ENCODE measurements at regions not wholly inside any gene's neighbourhood (a gene's known extent, or its start where the extent isn't known, plus 50 kb on each side); places are given as distances from the start of the nearest gene placed in this dataset.

DNA sequence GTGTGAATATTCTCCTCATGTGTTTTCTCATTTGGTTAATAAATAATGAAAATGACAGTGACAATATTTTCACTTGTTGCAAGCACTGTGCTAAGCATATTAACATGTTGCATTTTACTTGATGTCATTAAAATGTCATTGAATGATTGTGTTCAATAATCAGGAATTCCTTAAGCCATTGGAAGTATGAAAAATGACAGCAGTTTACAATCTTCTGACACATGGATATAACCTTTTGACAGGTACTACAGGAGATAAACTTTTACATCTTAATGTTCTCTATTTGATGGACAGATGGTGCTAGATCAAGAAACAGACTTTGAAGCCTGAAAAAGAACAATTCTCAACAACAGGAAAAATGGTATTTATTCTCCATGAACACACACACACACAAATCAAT lies 1138.3 kb downstream of the ROBO2 start:
- no peaks in the 10 kb centered on the region for H3K79me2 ChIP-seq (ENCODE audit: insufficient read depth, low read length)
- no peaks in the 10 kb centered on the region for H4K20me1 ChIP-seq (ENCODE audit: low read depth, low read length)
- no peak for TF ChIP-seq EZH2phosphoT487 (conservative IDR thresholded peaks at IDR 0.05; ENCODE audit: low read length)
- TF ChIP-seq, protein P1, sequence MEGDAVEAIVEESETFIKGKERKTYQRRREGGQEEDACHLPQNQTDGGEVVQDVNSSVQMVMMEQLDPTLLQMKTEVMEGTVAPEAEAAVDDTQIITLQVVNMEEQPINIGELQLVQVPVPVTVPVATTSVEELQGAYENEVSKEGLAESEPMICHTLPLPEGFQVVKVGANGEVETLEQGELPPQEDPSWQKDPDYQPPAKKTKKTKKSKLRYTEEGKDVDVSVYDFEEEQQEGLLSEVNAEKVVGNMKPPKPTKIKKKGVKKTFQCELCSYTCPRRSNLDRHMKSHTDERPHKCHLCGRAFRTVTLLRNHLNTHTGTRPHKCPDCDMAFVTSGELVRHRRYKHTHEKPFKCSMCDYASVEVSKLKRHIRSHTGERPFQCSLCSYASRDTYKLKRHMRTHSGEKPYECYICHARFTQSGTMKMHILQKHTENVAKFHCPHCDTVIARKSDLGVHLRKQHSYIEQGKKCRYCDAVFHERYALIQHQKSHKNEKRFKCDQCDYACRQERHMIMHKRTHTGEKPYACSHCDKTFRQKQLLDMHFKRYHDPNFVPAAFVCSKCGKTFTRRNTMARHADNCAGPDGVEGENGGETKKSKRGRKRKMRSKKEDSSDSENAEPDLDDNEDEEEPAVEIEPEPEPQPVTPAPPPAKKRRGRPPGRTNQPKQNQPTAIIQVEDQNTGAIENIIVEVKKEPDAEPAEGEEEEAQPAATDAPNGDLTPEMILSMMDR (IDR thresholded peaks at IDR 0.05; ENCODE audit: insufficient read depth, low read length, poor library complexity, severe bottlenecking): no peak
- no peaks in the 10 kb centered on the region for H3K9me3 ChIP-seq (ENCODE audit: insufficient read depth, low read length)
- H3K36me3 ChIP-seq (ENCODE audit: low read length): no peaks in the 10 kb centered on the region
- no peak overlapping the region for H3K4me3 ChIP-seq (ENCODE audit: insufficient read depth, low read length, poor library complexity, severe bottlenecking)
- H3F3A ChIP-seq (ENCODE audit: insufficient read depth): no peaks in the 10 kb centered on the region
- H3K4me2 ChIP-seq (ENCODE audit: low read depth, low read length, poor library complexity, severe bottlenecking): no peak overlapping the region
- H3K27me3 ChIP-seq (ENCODE audit: low read length): no peaks in the 10 kb centered on the region
- H2AFZ ChIP-seq (ENCODE audit: low read depth, low read length, severe bottlenecking): no peak overlapping the region
- H3K27ac ChIP-seq (ENCODE audit: low read depth, low read length): no peak overlapping the region
- no peaks in the 10 kb centered on the region for H3K9me2 ChIP-seq (replicated peaks; ENCODE audit: insufficient read depth, low read length)
- H3K9ac ChIP-seq (ENCODE audit: low read length): no peak overlapping the region

DNA sequence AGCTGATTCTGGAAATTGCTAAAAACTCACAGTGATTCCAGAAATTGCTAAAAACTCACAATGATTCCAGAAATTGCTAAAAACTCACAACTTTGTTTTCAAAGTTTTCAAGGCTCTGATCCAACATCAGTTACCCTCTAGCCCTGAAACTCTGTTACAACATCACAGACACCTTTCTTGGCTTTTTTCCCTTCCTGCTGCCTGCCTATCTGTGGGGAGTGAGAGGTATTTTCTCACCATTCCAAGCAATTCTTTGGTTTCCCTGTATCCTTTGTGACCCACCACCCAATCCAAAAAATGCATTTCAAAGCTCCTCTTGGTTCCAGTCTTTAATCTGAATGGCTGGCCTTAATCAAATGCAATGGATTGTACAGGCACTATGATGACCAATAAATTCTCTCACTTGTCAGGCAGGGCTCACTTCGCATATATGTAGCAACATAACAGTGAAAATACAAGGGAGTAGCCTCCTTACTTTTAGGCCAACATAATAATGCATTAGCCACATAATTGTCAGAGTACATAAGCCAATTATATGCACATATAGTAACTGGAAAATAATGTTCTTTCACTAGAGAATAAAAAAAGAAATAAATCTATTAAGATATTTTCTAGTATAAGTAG lies 1139.0 kb downstream of the ROBO2 start:
- Histone ChIP-seq H3K9ac (ENCODE audit: low read length) (no peak overlapping the region), H3K9me2 (replicated peaks; ENCODE audit: insufficient read depth, low read length) (no peaks in the 10 kb centered on the region), H2AFZ (ENCODE audit: low read depth, low read length, severe bottlenecking) (no peak overlapping the region), H3K27me3 (ENCODE audit: low read length) (no peaks in the 10 kb centered on the region), H3K9me3 (ENCODE audit: insufficient read depth, low read length) (no peaks in the 10 kb centered on the region), H3K79me2 (ENCODE audit: insufficient read depth, low read length) (no peaks in the 10 kb centered on the region), H3K27ac (ENCODE audit: low read depth, low read length) (no peak overlapping the region), H4K20me1 (ENCODE audit: low read depth, low read length) (no peaks in the 10 kb centered on the region), H3F3A (ENCODE audit: insufficient read depth) (no peaks in the 10 kb centered on the region), H3K4me2 (ENCODE audit: low read depth, low read length, poor library complexity, severe bottlenecking) (no peak overlapping the region), H3K36me3 (ENCODE audit: low read length) (no peaks in the 10 kb centered on the region), H3K4me3 (ENCODE audit: insufficient read depth, low read length, poor library complexity, severe bottlenecking) (no peak overlapping the region)
- TF ChIP-seq, protein P1 (IDR thresholded peaks at IDR 0.05; ENCODE audit: insufficient read depth, low read length, poor library complexity, severe bottlenecking): no peak
- TF ChIP-seq EZH2phosphoT487 (conservative IDR thresholded peaks at IDR 0.05; ENCODE audit: low read length): no peak

DNA sequence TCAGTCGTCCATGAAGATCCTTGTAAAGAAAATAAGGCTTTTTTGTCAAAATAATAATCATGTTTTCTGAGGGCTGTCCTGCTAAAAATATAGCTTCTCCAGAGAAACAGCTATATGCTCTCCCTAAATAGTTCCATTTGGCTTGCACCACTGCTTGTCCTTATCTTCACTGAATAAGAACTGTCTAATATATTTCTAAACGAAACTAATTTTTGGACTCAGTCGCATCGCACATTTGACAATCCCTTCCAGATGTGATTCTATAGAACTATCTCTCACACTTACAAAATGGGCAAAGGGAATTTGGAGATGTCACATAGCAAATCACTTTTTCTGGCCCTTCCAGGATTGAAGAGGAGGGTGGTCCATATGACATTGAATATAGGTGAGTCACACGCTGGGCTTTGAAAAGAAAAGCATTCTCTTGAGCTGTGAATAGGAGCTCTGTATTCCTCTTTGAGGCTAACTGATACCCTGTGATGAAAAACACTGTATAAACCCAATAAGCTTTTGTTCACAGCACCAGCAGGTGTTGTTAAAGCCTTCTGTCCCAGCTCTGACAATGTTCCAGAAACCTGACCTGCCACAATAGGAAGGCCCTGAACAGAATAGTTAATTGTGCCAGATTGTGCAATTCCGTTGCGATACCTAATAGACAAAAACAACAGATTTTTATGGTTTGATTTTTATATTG lies 1144.2 kb downstream of the ROBO2 start:
- H2AFZ ChIP-seq (ENCODE audit: low read depth, low read length, severe bottlenecking): no peak overlapping the region
- no peaks in the 10 kb centered on the region for H3K27me3 ChIP-seq (ENCODE audit: low read length)
- TF ChIP-seq EZH2phosphoT487 (conservative IDR thresholded peaks at IDR 0.05; ENCODE audit: low read length): no peak
- TF ChIP-seq, protein P1 (IDR thresholded peaks at IDR 0.05; ENCODE audit: insufficient read depth, low read length, poor library complexity, severe bottlenecking): no peak

More for the DNA sequence above, 1144.2 kb downstream of the ROBO2 start:
- H3K9me3 ChIP-seq (ENCODE audit: insufficient read depth, low read length): no peaks in the 10 kb centered on the region
- H3K27ac ChIP-seq (ENCODE audit: low read depth, low read length): no peak overlapping the region
- no peaks in the 10 kb centered on the region for H3F3A ChIP-seq (ENCODE audit: insufficient read depth)
- no peak overlapping the region for H3K4me3 ChIP-seq (ENCODE audit: insufficient read depth, low read length, poor library complexity, severe bottlenecking)
- no peak overlapping the region for H3K9ac ChIP-seq (ENCODE audit: low read length)
- H3K36me3 ChIP-seq (ENCODE audit: low read length): no peaks in the 10 kb centered on the region
- H4K20me1 ChIP-seq (ENCODE audit: low read depth, low read length): no peaks in the 10 kb centered on the region
- H3K4me2 ChIP-seq (ENCODE audit: low read depth, low read length, poor library complexity, severe bottlenecking): no peak overlapping the region
- no peaks in the 10 kb centered on the region for H3K9me2 ChIP-seq (replicated peaks; ENCODE audit: insufficient read depth, low read length)
- H3K79me2 ChIP-seq (ENCODE audit: insufficient read depth, low read length): no peaks in the 10 kb centered on the region
